Trophoblast cell (in vitro differentiated cells and primary cell): ENCODE measurements at regions not wholly inside any gene's neighbourhood (a gene's known extent, or its start where the extent isn't known, plus 50 kb on each side); places are given as distances from the start of the nearest gene placed in this dataset.
A peak's percentile ranks its signal among the peaks of the same experiment; 100 is the strongest.

ENCODE experiments used
- DNase-seq, 2 donors: peaks; one replicate each; pipeline ENCODE4 v3.0.0-alpha.2; 2016
- H2AFZ ChIP-seq: 2 replicates; pipeline ENCODE4 v1.6.1; 2013; ENCODE audit warnings: low read length, moderate library complexity, mild to moderate bottlenecking; ENCODE audit not compliant: insufficient read depth, poor library complexity
- H2AK5ac ChIP-seq: 2 replicates; pipeline ENCODE4 v1.6.1; 2013; ENCODE audit warnings: mild to moderate bottlenecking, low read length
- H2BK120ac ChIP-seq: 2 replicates; pipeline ENCODE4 v1.6.1; 2013; ENCODE audit warnings: low read length, mild to moderate bottlenecking, moderate library complexity; ENCODE audit not compliant: insufficient read depth, poor library complexity
- H2BK12ac ChIP-seq: 2 replicates; pipeline ENCODE4 v1.6.1; 2013; ENCODE audit warnings: mild to moderate bottlenecking, low read length, moderate library complexity
- H2BK5ac ChIP-seq: 2 replicates; pipeline ENCODE4 v1.6.1; 2013; ENCODE audit warnings: low read length, low read depth, moderate library complexity, mild to moderate bottlenecking; ENCODE audit not compliant: poor library complexity
- H3K14ac ChIP-seq: 2 replicates; pipeline ENCODE4 v1.6.1; 2013; ENCODE audit warnings: mild to moderate bottlenecking, low read length
- H3K18ac ChIP-seq: 2 replicates; pipeline ENCODE4 v1.6.1; 2013; ENCODE audit warnings: mild to moderate bottlenecking, low read length
- H3K23ac ChIP-seq: 2 replicates; pipeline ENCODE4 v1.6.1; 2013; ENCODE audit warnings: low read length
- H3K27ac ChIP-seq: 2 replicates; pipeline ENCODE4 v1.5.1; 2013; ENCODE audit warnings: low read depth, mild to moderate bottlenecking, inconsistent platforms, low read length, moderate library complexity
- H3K27me3 ChIP-seq: 2 replicates; pipeline ENCODE4 v1.6.1; 2013; ENCODE audit warnings: inconsistent platforms, mild to moderate bottlenecking, low read length, moderate library complexity; ENCODE audit not compliant: insufficient read depth
- H3K36me3 ChIP-seq, 2 experiments: 1 replicate in 1 of 2; 2 replicates in 1 of 2; pipeline ENCODE4 v1.6.1; 2013; ENCODE audit warnings: low read length in 2 of 2, mild to moderate bottlenecking in 2 of 2, moderate library complexity in 1 of 2; ENCODE audit not compliant: insufficient read depth in 2 of 2, control insufficient read depth in 1 of 2
- H3K4ac ChIP-seq: 2 replicates; pipeline ENCODE4 v1.6.1; 2013; ENCODE audit warnings: low read depth, mild to moderate bottlenecking, low read length, moderate library complexity
- H3K4me1 ChIP-seq, 2 experiments: 1 replicate in 1 of 2; 2 replicates in 1 of 2; pipeline ENCODE4 v1.6.1; 2013; ENCODE audit warnings: low read length in 2 of 2, mild to moderate bottlenecking in 2 of 2, moderate library complexity in 1 of 2; ENCODE audit not compliant: insufficient read depth in 2 of 2, control insufficient read depth in 1 of 2
- H3K4me2 ChIP-seq: 2 replicates; pipeline ENCODE4 v1.6.1; 2013; ENCODE audit warnings: inconsistent platforms, mild to moderate bottlenecking, low read length, moderate library complexity
- H3K4me3 ChIP-seq: 2 replicates; pipeline ENCODE4 v1.5.1; 2013; ENCODE audit warnings: mild to moderate bottlenecking, low read depth, low read length, inconsistent platforms
- H3K79me1 ChIP-seq: one replicate; pipeline ENCODE4 v1.6.1; 2013; ENCODE audit warnings: low read length
- H3K79me2 ChIP-seq: 2 replicates; pipeline ENCODE4 v1.6.1; 2013; ENCODE audit warnings: low read length, mild to moderate bottlenecking; ENCODE audit not compliant: control insufficient read depth, insufficient read depth, poor library complexity
- H3K9ac ChIP-seq: 2 replicates; pipeline ENCODE4 v1.6.1; 2013; ENCODE audit warnings: mild to moderate bottlenecking, low read length
- H3K9me3 ChIP-seq: 2 replicates; pipeline ENCODE4 v1.6.1; 2013; ENCODE audit warnings: low read depth, mild to moderate bottlenecking, control low read depth, inconsistent platforms, low read length; ENCODE audit not compliant: insufficient read depth
- H4K12ac ChIP-seq: 2 replicates; pipeline ENCODE4 v1.6.1; 2013; ENCODE audit warnings: low read depth, mild to moderate bottlenecking, low read length, moderate library complexity
- H4K8ac ChIP-seq: 2 replicates; pipeline ENCODE4 v1.6.1; 2013; ENCODE audit warnings: low read depth, mild to moderate bottlenecking, low read length, moderate library complexity
- H4K91ac ChIP-seq: one replicate; pipeline ENCODE4 v1.6.1; 2013; ENCODE audit warnings: low read depth, mild to moderate bottlenecking, low read length, moderate library complexity
- WGBS: extraction: QIAGEN DNeasy Blood & Tissue Kit; methylation state at CpG from one replicate; pipeline ENCODE4 v1.1.7; 2013; ENCODE audit warnings: missing lambda C conversion rate; ENCODE audit not compliant: insufficient read length, insufficient coverage; ENCODE audit errors: extremely low coverage; 5-methylcytosine and 5-hydroxymethylcytosine counted together

GRCh38 chr3:159832024-159832423, 156.6 kb upstream of the IL12A start:
- no peak overlapping the region for H2AK5ac ChIP-seq
- H2BK5ac ChIP-seq, result no peak overlapping the region
- H3K9ac ChIP-seq, result no peak overlapping the region
- H2BK12ac ChIP-seq, result no peak overlapping the region
- no peak overlapping the region for H3K4me2 ChIP-seq
- H3K36me3 ChIP-seq, result no peaks in the 10 kb centered on the region
- H3K79me1 ChIP-seq, result peaks cover 1% of the 10 kb centered on the region
- H3K79me2 ChIP-seq, result no peaks in the 10 kb centered on the region
- peaks cover 0 to 4% of the 10 kb centered on the region in 2 experiments for H3K4me1 ChIP-seq
- no peak overlapping the region for H2AFZ ChIP-seq
- no peak overlapping the region for H3K27ac ChIP-seq
- no peak overlapping the region for H3K14ac ChIP-seq
- no peaks in the 10 kb centered on the region for H3K27me3 ChIP-seq
- no peak overlapping the region for H3K4me3 ChIP-seq
- WGBS, result no CpG with 5 or more reads among the region's 2 CpGs
- no peak overlapping the region for H4K12ac ChIP-seq
- no peak overlapping the region for H4K91ac ChIP-seq
- no peak for DNase-seq
- no peak overlapping the region for H2BK120ac ChIP-seq
- no peaks in the 10 kb centered on the region for H3K9me3 ChIP-seq
- no peak overlapping the region for H3K4ac ChIP-seq
- H3K23ac ChIP-seq, result no peak overlapping the region
- no peak overlapping the region for H4K8ac ChIP-seq
- H3K18ac ChIP-seq, result no peak overlapping the region

DNA sequence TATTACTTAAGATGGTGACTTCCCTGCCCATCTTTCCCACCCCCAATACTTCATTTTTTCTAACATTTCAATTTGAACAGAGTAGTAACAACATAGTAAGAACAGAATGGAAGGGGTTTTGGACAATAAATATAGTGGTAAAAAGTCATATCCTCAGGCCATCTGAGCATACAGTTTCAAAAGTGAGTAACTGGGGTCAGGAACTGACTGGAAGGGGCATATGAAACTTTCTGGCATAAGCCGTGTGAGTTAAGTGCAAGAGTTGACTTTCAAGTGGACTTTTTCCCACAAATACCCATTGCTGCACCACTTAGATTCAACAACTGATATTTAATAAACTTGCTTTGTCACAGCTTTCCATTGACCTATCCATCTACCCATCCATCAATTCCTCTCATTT, 153.5 kb upstream of the IL12A start:
- no peak for DNase-seq
- Histone ChIP-seq H2BK12ac (no peak overlapping the region), H2AK5ac (no peak overlapping the region)

GRCh38 chr3:159837725-159838124, 150.9 kb upstream of the IL12A start:
- peaks cover 0 to 2% of the 10 kb centered on the region in 2 experiments for H3K36me3 ChIP-seq
- no peak overlapping the region for H3K4me2 ChIP-seq
- peak overlapping the region; percentile 64 for H3K27ac ChIP-seq
- peak overlapping the region; percentile 76 for H2BK5ac ChIP-seq
- H3K18ac ChIP-seq, result no peak overlapping the region
- H2AK5ac ChIP-seq, result peak overlapping the region; percentile 15
- H3K4ac ChIP-seq, result peak overlapping the region; percentile 15
- peak overlapping the region; percentile 72 for H4K8ac ChIP-seq
- H3K27me3 ChIP-seq, result no peaks in the 10 kb centered on the region
- WGBS, result no CpG with 5 or more reads among the region's 3 CpGs
- peak overlapping the region; percentile 50 for H4K91ac ChIP-seq
- H3K14ac ChIP-seq, result peak overlapping the region; percentile 56
- H3K4me1 ChIP-seq, result peaks cover 13% of the 10 kb centered on the region in 2 experiments
- H2BK120ac ChIP-seq, result peak overlapping the region; percentile 94
- H3K79me1 ChIP-seq, result peaks cover 7% of the 10 kb centered on the region
- H3K4me3 ChIP-seq, result no peak overlapping the region
- no peak for DNase-seq
- H3K23ac ChIP-seq, result peak overlapping the region; percentile 78
- peak overlapping the region; percentile 71 for H2AFZ ChIP-seq
- H3K9ac ChIP-seq, result no peak overlapping the region
- peaks cover 5% of the 10 kb centered on the region for H3K79me2 ChIP-seq
- H4K12ac ChIP-seq, result no peak overlapping the region
- peak overlapping the region; percentile 96 for H2BK12ac ChIP-seq
- H3K9me3 ChIP-seq, result no peaks in the 10 kb centered on the region

More for the DNA sequence above, 153.5 kb upstream of the IL12A start:
- Histone ChIP-seq H4K12ac (no peak overlapping the region), H3K9me3 (no peaks in the 10 kb centered on the region), H4K91ac (no peak overlapping the region), H3K27me3 (no peaks in the 10 kb centered on the region), H3K9ac (no peak overlapping the region), H3K79me2 (peaks cover 5% of the 10 kb centered on the region), H2BK120ac (no peak overlapping the region), H3K4me2 (no peak overlapping the region), H4K8ac (no peak overlapping the region), H3K4ac (no peak overlapping the region), H3K27ac (no peak overlapping the region), H3K23ac (no peak overlapping the region), H3K18ac (no peak overlapping the region), H3K79me1 (peaks cover 9% of the 10 kb centered on the region), H3K36me3 (peaks cover 0 to 2% of the 10 kb centered on the region in 2 experiments), H2AFZ (no peak overlapping the region), H2BK5ac (no peak overlapping the region), H3K4me1 (peaks cover 12 to 17% of the 10 kb centered on the region in 2 experiments), H3K4me3 (no peak overlapping the region), H3K14ac (no peak overlapping the region)
- WGBS, result no CpG with 5 or more reads among the region's 1 CpG

GRCh38 chr3:159838938-159839337, 149.7 kb upstream of the IL12A start:
- Histone ChIP-seq H2AFZ (no peak overlapping the region), H3K4me3 (no peak overlapping the region), H3K4ac (no peak overlapping the region), H4K12ac (no peak overlapping the region), H2BK120ac (no peak overlapping the region), H2BK5ac (peak overlapping the region; percentile 40), H3K79me2 (peaks cover 5% of the 10 kb centered on the region), H3K27ac (no peak overlapping the region), H3K9me3 (no peaks in the 10 kb centered on the region), H3K18ac (no peak overlapping the region), H4K91ac (no peak overlapping the region), H3K4me2 (no peak overlapping the region), H2BK12ac (no peak overlapping the region), H2AK5ac (no peak overlapping the region), H3K23ac (no peak overlapping the region), H3K9ac (no peak overlapping the region), H4K8ac (no peak overlapping the region), H3K36me3 (peaks cover 0 to 2% of the 10 kb centered on the region in 2 experiments), H3K4me1 (peaks cover 13 to 16% of the 10 kb centered on the region in 2 experiments), H3K14ac (no peak overlapping the region), H3K27me3 (no peaks in the 10 kb centered on the region), H3K79me1 (peaks cover 12% of the 10 kb centered on the region)
- DNase-seq, result no peak
- no CpG with 5 or more reads among the region's 2 CpGs for WGBS
